NCI-H128 (cell line): ENCODE measurements at regions not wholly inside any gene's neighbourhood (a gene's known extent, or its start where the extent isn't known, plus 50 kb on each side); places are given as distances from the start of the nearest gene placed in this dataset.

Source experiments
- DNase-seq: peaks from one replicate; lab custom pipeline; 2025; ENCODE audit not compliant: unreplicated experiment; lab: John Stamatoyannopoulos, UW

DNA sequence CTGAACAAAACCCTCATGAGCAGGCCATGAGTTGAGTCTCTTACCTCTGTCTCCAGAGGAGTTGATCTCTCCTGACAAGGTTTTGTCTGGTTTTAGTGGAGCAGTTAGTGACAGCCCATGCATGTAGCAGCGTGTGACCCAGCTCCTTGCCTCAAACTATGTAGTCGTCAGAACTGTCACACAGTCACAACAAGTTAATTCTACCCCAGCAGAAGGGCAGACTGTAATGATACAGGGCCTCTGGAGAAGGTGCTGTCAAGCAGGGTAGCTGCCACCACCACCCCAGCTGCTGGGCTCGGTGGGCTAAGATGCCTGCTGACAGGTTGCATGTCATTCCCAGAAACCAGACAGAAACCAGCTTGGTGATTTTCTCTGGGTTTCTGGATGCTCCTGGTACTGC, 194.5 kb downstream of the PSAT1 start:
- DNase-seq = no peak

- no peak for DNase-seq
These were observed 196.3 kb downstream of the PSAT1 start for GRCh38 chr9:78493166-78493742.

DNA sequence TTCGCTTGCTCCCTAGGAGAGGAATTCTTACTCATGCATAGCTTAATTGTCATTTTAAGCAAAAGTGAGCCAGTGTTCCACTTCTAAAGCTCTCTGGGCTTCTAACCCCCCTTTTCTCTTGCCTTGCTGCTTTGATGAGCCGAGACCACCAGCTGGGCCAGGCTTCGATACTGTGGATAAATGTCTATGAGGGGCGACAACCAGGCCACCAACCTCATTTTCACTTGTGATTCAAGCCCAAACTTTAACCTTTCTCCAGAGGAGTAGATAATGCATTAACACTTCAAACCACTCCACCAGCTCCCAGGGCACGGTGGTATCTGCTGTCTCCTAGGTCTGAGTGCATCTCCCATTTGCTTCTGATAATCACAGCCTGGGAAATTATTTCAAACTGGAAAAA, 205.6 kb downstream of the PSAT1 start:
- no peak for DNase-seq

DNA sequence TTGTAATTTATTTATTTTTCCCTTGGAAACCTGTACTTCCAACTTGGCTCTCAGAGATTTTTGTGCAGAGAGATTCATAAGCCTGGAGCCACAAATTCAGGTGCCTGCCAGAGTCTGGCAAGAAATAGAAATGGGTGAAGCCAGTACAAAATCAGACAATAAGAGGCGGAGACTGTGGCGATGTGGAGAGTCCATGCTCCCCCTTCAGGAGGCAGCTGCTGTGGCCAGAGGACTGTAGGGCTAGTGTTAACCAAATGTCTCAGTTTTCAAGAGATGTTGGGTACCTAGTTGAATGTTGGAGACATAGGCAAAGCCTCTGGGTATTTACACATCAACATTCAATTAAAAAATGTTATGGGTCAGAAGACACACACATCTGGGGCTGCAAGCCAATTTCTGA, 208.6 kb downstream of the PSAT1 start:
- DNase-seq = no peak

GRCh38 chr9:78507037-78507436, 210.1 kb downstream of the PSAT1 start:
- DNase-seq = no peak

- no peak for DNase-seq
These were observed 213.1 kb downstream of the PSAT1 start for GRCh38 chr9:78510035-78510434.

- DNase-seq = no peak
These were observed 218.2 kb downstream of the PSAT1 start for GRCh38 chr9:78515108-78515507.

DNA sequence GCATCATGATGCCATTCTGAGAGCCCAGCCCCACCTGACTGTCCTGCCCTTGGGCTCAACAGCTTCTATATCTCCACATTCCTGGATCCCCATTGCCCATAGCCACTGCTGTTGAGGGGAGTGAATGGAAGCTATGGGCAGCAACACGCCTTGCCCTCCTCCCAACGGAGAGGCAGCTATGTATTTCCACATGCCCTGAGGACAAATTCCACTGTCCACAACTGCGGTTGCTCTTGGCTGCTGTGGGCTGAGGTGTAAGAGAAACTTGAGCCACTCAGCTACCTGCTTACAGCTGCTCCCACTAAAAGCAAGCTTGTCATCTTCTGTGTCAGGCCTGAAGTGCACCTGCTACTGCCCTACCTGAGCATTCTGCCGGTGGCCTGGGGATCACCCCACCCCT, 222.9 kb downstream of the PSAT1 start:
- DNase-seq = no peak

- no peak for DNase-seq
These were observed 224.8 kb downstream of the PSAT1 start for GRCh38 chr9:78521680-78522079.

DNA sequence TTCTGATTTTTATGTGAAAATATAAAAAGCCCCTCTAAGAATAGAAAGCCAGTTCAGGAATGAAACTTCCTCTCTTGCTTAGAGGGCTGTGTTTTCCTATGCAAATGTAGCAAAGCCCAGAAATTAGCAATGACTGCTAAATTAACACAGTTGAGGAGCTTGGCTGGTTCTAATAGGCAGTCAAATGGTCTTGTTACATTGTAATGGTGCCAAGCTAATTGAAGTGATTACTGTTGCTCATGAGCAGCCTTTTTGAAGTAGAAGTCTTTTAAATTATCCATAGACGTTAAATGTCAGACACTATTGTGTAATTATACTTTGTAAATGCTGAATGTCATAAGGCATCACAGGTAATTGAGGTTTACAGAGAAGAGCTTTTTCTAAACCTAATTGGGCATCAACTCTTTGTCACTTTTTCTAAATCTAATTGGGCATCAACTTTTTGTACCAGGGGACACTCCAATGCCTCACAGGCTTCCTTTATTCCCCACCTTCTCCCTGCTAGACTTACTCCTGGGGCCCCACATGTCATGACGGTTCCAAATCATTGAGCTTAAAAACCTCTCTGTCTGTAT, 229.1 kb downstream of the PSAT1 start:
- DNase-seq = no peak

DNA sequence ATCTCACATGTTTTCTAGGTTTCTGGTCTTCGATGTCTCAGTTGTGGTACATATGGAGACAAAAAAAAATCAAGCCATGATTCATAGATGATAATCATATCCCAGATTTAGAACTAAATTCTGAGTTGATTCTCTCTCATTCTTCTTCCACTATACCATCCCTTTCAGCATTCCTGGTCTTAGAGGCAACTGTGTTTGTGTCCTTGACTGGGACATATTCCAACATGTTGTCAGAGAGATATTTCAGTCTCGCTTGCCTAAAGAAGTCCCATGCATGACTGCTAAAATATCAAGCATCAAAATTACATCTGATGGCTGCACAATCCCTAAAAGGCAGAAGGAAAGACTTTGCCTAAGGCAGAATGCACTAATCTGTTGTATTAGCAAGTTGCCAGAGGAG, 236.6 kb downstream of the PSAT1 start:
- DNase-seq = no peak

- no peak for DNase-seq
These were observed 242.3 kb downstream of the PSAT1 start for GRCh38 chr9:78539188-78539587.

GRCh38 chr9:78539904-78540303, 243.0 kb downstream of the PSAT1 start:
- no peak for DNase-seq

- DNase-seq = no peak
These were observed 245.0 kb downstream of the PSAT1 start for GRCh38 chr9:78541868-78542443.

- no peak for DNase-seq
These were observed 245.7 kb downstream of the PSAT1 start for GRCh38 chr9:78542491-78543181.

GRCh38 chr9:78543353-78543752, 246.4 kb downstream of the PSAT1 start:
- no peak for DNase-seq

DNA sequence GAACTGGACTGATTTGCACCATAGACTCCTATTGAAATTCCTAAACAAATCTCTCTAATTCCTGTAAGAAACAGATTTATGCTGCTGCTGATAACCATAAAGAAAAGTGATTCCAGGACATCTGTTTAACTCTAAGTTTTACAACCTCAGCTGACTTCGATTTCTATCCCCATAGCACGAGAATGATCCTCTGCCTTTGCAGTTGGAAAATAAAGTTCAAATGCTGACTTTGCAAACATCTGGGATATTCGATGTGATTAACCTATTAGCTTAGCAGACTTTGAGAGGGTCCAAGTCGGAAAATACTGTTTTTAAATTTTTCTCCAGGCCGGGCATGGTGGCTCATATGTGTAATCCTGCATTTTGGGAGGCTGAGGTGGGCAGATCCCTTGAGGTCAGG, 247.3 kb downstream of the PSAT1 start:
- no peak for DNase-seq

DNA sequence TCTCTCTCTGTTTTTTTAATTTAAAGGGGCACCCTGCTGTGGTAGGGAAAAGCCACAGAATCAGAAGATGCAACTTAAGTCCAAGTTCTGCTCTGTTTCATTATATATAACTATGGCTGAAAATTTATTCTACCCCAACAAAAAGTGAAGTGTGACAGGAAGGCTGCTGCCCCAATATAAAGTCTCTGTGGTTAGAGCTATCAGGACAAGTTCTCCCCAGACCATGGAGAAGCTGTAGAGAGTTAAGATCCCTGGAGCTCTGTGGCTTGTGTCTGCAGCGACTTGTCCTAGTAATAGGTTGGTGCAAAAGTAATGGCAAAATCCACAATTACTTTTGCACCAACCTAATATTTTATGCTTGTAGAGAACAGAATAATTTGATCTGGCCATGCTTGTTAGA, 250.9 kb downstream of the PSAT1 start:
- no peak for DNase-seq

DNA sequence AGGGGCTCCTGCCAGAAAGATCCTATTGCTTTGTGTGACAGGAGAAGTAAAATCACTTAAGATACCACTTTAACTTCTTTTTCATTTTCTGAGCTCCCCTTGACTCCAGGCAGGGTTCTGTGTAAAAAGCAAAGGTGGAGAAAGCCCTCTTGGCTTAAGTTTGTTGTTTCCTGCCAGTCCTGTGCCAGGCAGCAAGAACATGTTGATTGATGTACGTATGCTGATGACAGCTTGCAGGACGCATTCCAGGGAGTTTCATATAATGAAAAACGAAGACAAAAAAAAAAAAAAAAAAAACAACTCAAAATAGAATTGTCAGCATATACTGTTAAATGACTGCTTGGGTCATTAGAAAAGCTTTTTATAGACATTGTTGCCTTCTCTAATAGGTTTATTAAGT, 251.7 kb downstream of the PSAT1 start:
- DNase-seq = no peak

DNA sequence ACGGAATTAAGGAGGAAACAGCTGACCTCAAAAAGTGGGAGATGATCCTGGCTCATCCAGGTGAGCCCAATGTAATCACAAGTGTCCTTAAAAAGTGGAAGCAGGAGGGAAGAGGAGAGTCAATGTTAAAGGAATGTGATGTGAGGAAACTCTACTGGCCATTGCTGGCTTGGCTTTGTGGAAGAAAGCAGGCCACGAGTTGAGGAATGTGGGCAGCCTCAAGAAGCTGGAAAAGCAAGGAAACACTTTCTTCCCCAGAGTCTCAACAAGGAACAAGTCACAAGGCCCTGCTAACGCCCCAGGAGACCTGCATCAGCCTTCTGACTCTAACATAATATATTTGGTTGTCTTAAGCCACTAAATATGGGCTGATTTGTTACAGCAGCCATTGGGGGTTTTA, 252.8 kb downstream of the PSAT1 start:
- DNase-seq = no peak

- DNase-seq = no peak
These were observed 255.9 kb downstream of the PSAT1 start for GRCh38 chr9:78552802-78553201.

- DNase-seq = no peak
These were observed 260.6 kb downstream of the PSAT1 start for GRCh38 chr9:78557540-78557939.
